Panc1 (cell line): ENCODE measurements at regions not wholly inside any gene's neighbourhood (a gene's known extent, or its start where the extent isn't known, plus 50 kb on each side); places are given as distances from the start of the nearest gene placed in this dataset.

Experiments
- ATAC-seq: fragments of 200-7000 bp; cut with Tn5 transposase; 2 replicates; pipeline ENCODE4 v1.9.1; 2020; ENCODE audit warnings: mild to moderate bottlenecking, moderate library complexity
- BruUV-seq: library from RNA; stranded (reverse); fragments of 400-500 nt; replicated peaks from 2 replicates; lab custom pipeline; 2021; lab: Mats Ljungman, UMichigan
- CTCF ChIA-PET: fragments of 300-600 bp; sonication (Branson Sonifier 250); formaldehyde crosslinking; loops from one replicate; lab custom pipeline; 2022; ENCODE audit warnings: antibody characterized with exemption; lab: Charles Lee
- POLR2A ChIA-PET: fragments of 300-600 bp; sonication (Branson Sonifier 250); formaldehyde crosslinking; loops from one replicate; lab custom pipeline; 2022; ENCODE audit warnings: antibody characterized with exemption; lab: Charles Lee
- DNase-seq: peaks from one replicate; pipeline ENCODE4 v3.0.0-alpha.2; 2010; ENCODE audit warnings: low read depth, low spot score
- H3K27ac ChIP-seq: 2 replicates; pipeline ENCODE4 v1.5.1; 2011; ENCODE audit warnings: mild to moderate bottlenecking, low read length, inconsistent platforms
- H3K27me3 ChIP-seq: fragments of 200-500 bp; sonication (Bioruptor generic); 2 replicates; pipeline ENCODE4 v1.6.0; 2014; ENCODE audit warnings: low read length, inconsistent platforms; ENCODE audit not compliant: control insufficient read depth, insufficient read depth
- H3K36me3 ChIP-seq: fragments of 200-500 bp; sonication (Bioruptor generic); 2 replicates; pipeline ENCODE4 v1.5.1; 2014; ENCODE audit warnings: inconsistent platforms, mild to moderate bottlenecking, low read length, moderate library complexity; ENCODE audit not compliant: control insufficient read depth, insufficient read depth
- H3K4me1 ChIP-seq: 2 replicates; pipeline ENCODE4 v1.5.1; 2011; ENCODE audit warnings: inconsistent platforms, mild to moderate bottlenecking, low read length, moderate library complexity; ENCODE audit not compliant: control insufficient read depth, insufficient read depth
- H3K4me3 ChIP-seq, 2 experiments: 2 replicates each; pipeline ENCODE4 v1.5.1; 2011 to 2012; ENCODE audit warnings: low read depth in 2 of 2, low read length in 2 of 2, mild to moderate bottlenecking in 2 of 2, inconsistent platforms in 1 of 2, moderate library complexity in 1 of 2
- H3K9me3 ChIP-seq: fragments of 200-500 bp; sonication (Bioruptor generic); 2 replicates; pipeline ENCODE4 v1.5.1; 2014; ENCODE audit warnings: low read depth, mild to moderate bottlenecking, inconsistent platforms, low read length, moderate library complexity; ENCODE audit not compliant: control insufficient read depth, insufficient read depth
- CTCF ChIP-seq: fragments of 450-650 bp; IDR thresholded peaks from 2 replicates; pipeline ENCODE4 v1.5.1; 2017; ENCODE audit warnings: mild to moderate bottlenecking
- POLR2AphosphoS5 ChIP-seq: IDR thresholded peaks from 2 replicates; pipeline ENCODE4 v1.6.1; 2012; ENCODE audit warnings: mild to moderate bottlenecking, low read depth, low read length, moderate library complexity
- REST ChIP-seq, 2 experiments: IDR thresholded peaks; 2 replicates each; pipeline ENCODE4 v1.6.1; 2011 to 2012; ENCODE audit warnings: low read depth in 2 of 2, control low read depth in 1 of 2, low read length in 1 of 2, mild to moderate bottlenecking in 1 of 2, moderate library complexity in 1 of 2; ENCODE audit not compliant: insufficient read depth in 1 of 2
- SIN3A ChIP-seq: IDR thresholded peaks from 2 replicates; pipeline ENCODE4 v1.6.1; 2012; ENCODE audit warnings: low read depth, mild to moderate bottlenecking, low read length, moderate library complexity, borderline replicate concordance; ENCODE audit not compliant: insufficient read depth
- TCF7L2 ChIP-seq: IDR thresholded peaks from 2 replicates; pipeline ENCODE4 v1.6.1; 2011; ENCODE audit warnings: mild to moderate bottlenecking, low read depth, low read length, inconsistent platforms
- in situ Hi-C: cut with HindIII; loops from 2 replicates; pipeline ENCODE4 v1.10.0; 2016; ENCODE audit warnings: low sequenced_read_pairs, low pct_unique_long_range_greater_than_20kb
- intact Hi-C: fragments of 100-400 bp; cut with micrococcal nuclease; formaldehyde crosslinking; loops from one replicate; pipeline ENCODE4 v1.10.0; 2022; ENCODE audit not compliant: unreplicated experiment

- Histone ChIP-seq H3K4me3 (no peak overlapping the region), H3K4me1 (no peaks in the 10 kb centered on the region; the same call in 1 of the 2 replicates), H3K36me3 (no peaks in the 10 kb centered on the region), H3K27ac (no peak overlapping the region), H3K27me3 (peaks cover 8% of the 10 kb centered on the region; the same call in 1 of the 2 replicates), H3K9me3 (no peaks in the 10 kb centered on the region)
- TF ChIP-seq SIN3A (no peak), CTCF (no peak), TCF7L2 (no peak), REST (IDR thresholded peaks at IDR 0.05; ENCODE audit: insufficient read depth in 1 of 2, low read depth in 2 of 2, low read length in 1 of 2) (no peak), POLR2AphosphoS5 (no peak)
- ATAC-seq (no peak), DNase-seq (no peak)
- BruUV-seq, result no TSS peak
- CTCF ChIA-PET, result interaction anchor here (0.5 kb wide), 1 partner anchor 196 kb away, joined by 3 read pairs; the partner anchor contains the start of gene RREB1
- intact Hi-C loops (no loop called here), in situ Hi-C loops (no loop called here)
- POLR2A ChIA-PET, result no interaction called here
Observed at GRCh38 chr6:6911391-6911790, 196.4 kb upstream of the RREB1 start.

- peaks cover 5% of the 10 kb centered on the region; the same call in 1 of the 2 replicates for H3K27me3 ChIP-seq
- TF ChIP-seq REST (IDR thresholded peaks at IDR 0.05; ENCODE audit: insufficient read depth in 1 of 2, low read depth in 2 of 2, low read length in 1 of 2), result no peak
- TF ChIP-seq POLR2AphosphoS5, result no peak
- no peak for TF ChIP-seq SIN3A
- no peak for TF ChIP-seq CTCF
- TF ChIP-seq TCF7L2, result no peak
- in situ Hi-C loops (no loop called here), intact Hi-C loops (no loop called here)
- ATAC-seq, result no peak
- H3K4me1 ChIP-seq, result no peaks in the 10 kb centered on the region; the same call in 1 of the 2 replicates
- no TSS peak for BruUV-seq
- POLR2A ChIA-PET, result no interaction called here
- no peak overlapping the region for H3K4me3 ChIP-seq
- no peaks in the 10 kb centered on the region for H3K36me3 ChIP-seq
- CTCF ChIA-PET, result no interaction called here
- H3K27ac ChIP-seq, result no peak overlapping the region
- DNase-seq, result no peak
- H3K9me3 ChIP-seq, result no peaks in the 10 kb centered on the region
Observed at GRCh38 chr6:6912817-6913744, 194.7 kb upstream of the RREB1 start.
